ENCODE measurements at regions not wholly inside any gene's neighbourhood (a gene's known extent, or its start where the extent isn't known, plus 50 kb on each side); places are given as distances from the start of the nearest gene placed in this dataset.

- no peaks in the 10 kb centered on the region for H4K20me1 ChIP-seq (ENCODE audit: low read length)
- no peak overlapping the region for H3K9ac ChIP-seq (ENCODE audit: low read length)
- intact Hi-C loops (cut with micrococcal nuclease): no loop called here
- no peak for DNase-seq
- H2AFZ ChIP-seq (ENCODE audit: low read length): no peak overlapping the region
- no peaks in the 10 kb centered on the region for H3K9me2 ChIP-seq (replicated peaks; ENCODE audit: low read length)
- no peaks in the 10 kb centered on the region for H3K9me3 ChIP-seq (ENCODE audit: low read length)
- no peaks in the 10 kb centered on the region for H3K79me2 ChIP-seq (ENCODE audit: low read length)
- no peak overlapping the region for H3K4me3 ChIP-seq (ENCODE audit: low read length)
- ChIA-PET POLR2A (ENCODE audit: unreplicated experiment) (no interaction called here), CTCF (no interaction called here)
- no peaks in the 10 kb centered on the region for H3K4me1 ChIP-seq (ENCODE audit: insufficient read depth, low read length)
- H3K36me3 ChIP-seq (ENCODE audit: low read depth, low read length): no peaks in the 10 kb centered on the region
- TF ChIP-seq CTCF (conservative IDR thresholded peaks at IDR 0.05; ENCODE audit: low read depth, low read length) (no peak), EZH2phosphoT487 (IDR thresholded peaks at IDR 0.05; ENCODE audit: borderline replicate concordance, low read length) (no peak), EZH2 (IDR thresholded peaks at IDR 0.05; ENCODE audit: low read length, unreplicated experiment) (no peak)
- H3K27ac ChIP-seq (ENCODE audit: low read length): no peak overlapping the region
- no peak for ATAC-seq
- H3F3A ChIP-seq (ENCODE audit: low read length, unreplicated experiment): no peaks in the 10 kb centered on the region
- H3K4me2 ChIP-seq (ENCODE audit: low read length): no peak overlapping the region
- H3K27me3 ChIP-seq (ENCODE audit: low read length): no peaks in the 10 kb centered on the region
- BruUV-seq (replicated peaks): no TSS peak
Measured at GRCh38 chr16:6864244-6864643, 468.4 kb upstream of the RBFOX1 start.

GRCh38 chr16:6863135-6863534, 469.5 kb upstream of the RBFOX1 start:
- Histone ChIP-seq H3K27ac (ENCODE audit: low read length) (no peak overlapping the region), H3K79me2 (ENCODE audit: low read length) (no peaks in the 10 kb centered on the region), H2AFZ (ENCODE audit: low read length) (no peak overlapping the region), H3K4me2 (ENCODE audit: low read length) (no peak overlapping the region), H3K36me3 (ENCODE audit: low read depth, low read length) (no peaks in the 10 kb centered on the region), H3K27me3 (ENCODE audit: low read length) (no peaks in the 10 kb centered on the region), H4K20me1 (ENCODE audit: low read length) (no peaks in the 10 kb centered on the region), H3K4me1 (ENCODE audit: insufficient read depth, low read length) (no peaks in the 10 kb centered on the region), H3K9me2 (replicated peaks; ENCODE audit: low read length) (no peaks in the 10 kb centered on the region), H3K9me3 (ENCODE audit: low read length) (no peaks in the 10 kb centered on the region), H3F3A (ENCODE audit: low read length, unreplicated experiment) (no peaks in the 10 kb centered on the region), H3K9ac (ENCODE audit: low read length) (no peak overlapping the region), H3K4me3 (ENCODE audit: low read length) (no peak overlapping the region)
- no TSS peak for BruUV-seq (replicated peaks)
- ChIA-PET CTCF (no interaction called here), POLR2A (ENCODE audit: unreplicated experiment) (no interaction called here)
- intact Hi-C loops (cut with micrococcal nuclease): no loop called here
- TF ChIP-seq CTCF (conservative IDR thresholded peaks at IDR 0.05; ENCODE audit: low read depth, low read length): no peak
- ATAC-seq: no peak
- no peak for DNase-seq

DNA sequence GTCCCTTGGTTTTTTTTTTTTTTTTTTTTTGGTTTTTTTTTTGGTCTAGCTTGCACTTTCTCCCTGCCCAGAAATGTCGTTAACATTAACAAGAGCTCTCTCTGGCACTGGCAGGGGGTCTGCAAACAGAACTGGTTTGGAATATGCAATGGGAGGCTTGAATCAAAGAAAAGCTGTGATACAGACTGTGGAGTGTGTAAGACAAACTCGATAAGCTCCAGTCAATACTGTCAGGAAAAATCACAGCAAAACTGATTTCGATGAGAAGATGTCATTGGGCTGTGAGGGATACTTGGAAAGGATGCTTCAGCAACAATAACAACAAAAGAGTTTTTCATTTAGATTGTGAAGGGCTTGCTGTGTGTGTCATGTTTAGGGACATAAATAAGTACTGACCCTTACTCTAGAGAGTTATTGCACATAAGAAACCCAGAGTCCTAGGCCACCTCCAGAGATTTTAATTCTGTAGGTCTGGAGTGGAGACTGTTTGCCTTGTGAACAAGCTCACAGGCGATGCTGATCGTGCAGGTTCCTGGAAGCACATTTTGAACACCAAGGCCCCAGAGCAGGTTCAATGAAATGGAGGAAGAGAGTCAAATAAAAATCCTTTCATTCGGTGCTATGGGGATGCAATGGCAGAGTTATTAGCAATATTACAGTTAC, 470.7 kb upstream of the RBFOX1 start:
- no peaks in the 10 kb centered on the region for H3K9me2 ChIP-seq (replicated peaks; ENCODE audit: low read length)
- H2AFZ ChIP-seq (ENCODE audit: low read length): no peak overlapping the region
- intact Hi-C loops (cut with micrococcal nuclease): no loop called here
- no peak overlapping the region for H3K4me2 ChIP-seq (ENCODE audit: low read length)
- no peaks in the 10 kb centered on the region for H3K27me3 ChIP-seq (ENCODE audit: low read length)
- no peak overlapping the region for H3K9ac ChIP-seq (ENCODE audit: low read length)
- no peaks in the 10 kb centered on the region for H3F3A ChIP-seq (ENCODE audit: low read length, unreplicated experiment)
- TF ChIP-seq EZH2 (IDR thresholded peaks at IDR 0.05; ENCODE audit: low read length, unreplicated experiment) (no peak), EZH2phosphoT487 (IDR thresholded peaks at IDR 0.05; ENCODE audit: borderline replicate concordance, low read length) (no peak), CTCF (conservative IDR thresholded peaks at IDR 0.05; ENCODE audit: low read depth, low read length) (no peak)
- DNase-seq: no peak
- no peaks in the 10 kb centered on the region for H3K36me3 ChIP-seq (ENCODE audit: low read depth, low read length)
- no peak for ATAC-seq
- no peak overlapping the region for H3K27ac ChIP-seq (ENCODE audit: low read length)
- H3K4me3 ChIP-seq (ENCODE audit: low read length): no peak overlapping the region
- H3K9me3 ChIP-seq (ENCODE audit: low read length): no peaks in the 10 kb centered on the region
- CTCF ChIA-PET: no interaction called here
- H3K4me1 ChIP-seq (ENCODE audit: insufficient read depth, low read length): no peaks in the 10 kb centered on the region
- no TSS peak for BruUV-seq (replicated peaks)
- H3K79me2 ChIP-seq (ENCODE audit: low read length): no peaks in the 10 kb centered on the region
- H4K20me1 ChIP-seq (ENCODE audit: low read length): no peaks in the 10 kb centered on the region
- POLR2A ChIA-PET (ENCODE audit: unreplicated experiment): no interaction called here
